ENCODE measurements at regions not wholly inside any gene's neighbourhood (a gene's known extent, or its start where the extent isn't known, plus 50 kb on each side); places are given as distances from the start of the nearest gene placed in this dataset.

- peak in 1 of 2 experiments; percentile 56 for DNase-seq
Measured at GRCh38 chr1:170273291-170274130, 127.8 kb downstream of the NTMT2 start.

GRCh38 chr1:170274131-170274501 is 128.4 kb downstream of the NTMT2 start:
- DNase-seq: no peak

GRCh38 chr1:170277985-170278384 is 132.2 kb downstream of the NTMT2 start:
- no peak for DNase-seq

- DNase-seq: no peak
Measured at GRCh38 chr1:170284016-170284415, 138.3 kb downstream of the NTMT2 start.

- peak in 1 of 2 experiments; percentile 30 for DNase-seq
Measured at GRCh38 chr1:170284512-170284911, 138.8 kb downstream of the NTMT2 start.

GRCh38 chr1:170284951-170285350 is 139.2 kb downstream of the NTMT2 start:
- DNase-seq: peak in 1 of 2 experiments; percentile 24

GRCh38 chr1:170288155-170288554 is 142.4 kb downstream of the NTMT2 start:
- no peak for DNase-seq

- no peak for DNase-seq
Measured at GRCh38 chr1:170290276-170290675, 144.5 kb downstream of the NTMT2 start.

GRCh38 chr1:170290991-170291390 is 145.2 kb downstream of the NTMT2 start:
- no peak for DNase-seq

- no peak for DNase-seq
Measured at GRCh38 chr1:170291516-170291915, 145.8 kb downstream of the NTMT2 start.

- no peak for DNase-seq
Measured at GRCh38 chr1:170296211-170296610, 150.5 kb downstream of the NTMT2 start.

GRCh38 chr1:170296642-170297041 is 150.9 kb downstream of the NTMT2 start:
- no peak for DNase-seq

- no peak for DNase-seq
Measured at GRCh38 chr1:170301596-170301995, 155.8 kb downstream of the NTMT2 start.

GRCh38 chr1:170303034-170303433 is 157.3 kb downstream of the NTMT2 start:
- no peak for DNase-seq

GRCh38 chr1:170305777-170306512 is 160.2 kb downstream of the NTMT2 start:
- peak in 1 of 2 experiments; percentile 24 for DNase-seq

GRCh38 chr1:170306513-170306910 is 160.8 kb downstream of the NTMT2 start:
- DNase-seq: peak in 1 of 2 experiments; percentile 12

GRCh38 chr1:170306948-170307347 is 161.2 kb downstream of the NTMT2 start:
- no peak for DNase-seq

GRCh38 chr1:170307426-170307825 is 161.7 kb downstream of the NTMT2 start:
- no peak for DNase-seq

GRCh38 chr1:170309389-170310013 is 163.7 kb downstream of the NTMT2 start:
- no peak for DNase-seq

GRCh38 chr1:170310014-170310405 is 164.3 kb downstream of the NTMT2 start:
- no peak for DNase-seq

GRCh38 chr1:170310951-170311350 is 165.2 kb downstream of the NTMT2 start:
- DNase-seq: no peak

GRCh38 chr1:170313306-170313705 is 167.5 kb downstream of the NTMT2 start:
- DNase-seq: no peak

- no peak for DNase-seq
Measured at GRCh38 chr1:170316270-170316669, 170.5 kb downstream of the NTMT2 start.

GRCh38 chr1:170318141-170318540 is 172.4 kb downstream of the NTMT2 start:
- no peak for DNase-seq
